Esophagus muscularis mucosa (tissue), 4 donors: ENCODE measurements at regions not wholly inside any gene's neighbourhood (a gene's known extent, or its start where the extent isn't known, plus 50 kb on each side); places are given as distances from the start of the nearest gene placed in this dataset.

Experiments
- DNase-seq: peaks from one replicate; pipeline ENCODE4 v3.0.0-alpha.2; 2017; ENCODE audit errors: extremely low spot score
- H3K27ac ChIP-seq, 4 donors: fragments of 200-600 bp; sonication (generic); replicated peaks in 1 of 4; 1 replicate in 3 of 4; 2 replicates in 1 of 4; pipeline ENCODE4 v1.5.1; 2016 to 2019; ENCODE audit warnings: mild to moderate bottlenecking in 1 of 4
- H3K27me3 ChIP-seq, 4 donors: fragments of 200-600 bp; sonication (generic); one replicate each; pipeline versions ENCODE4 v1.5.1 to v1.6.0; 2016 to 2019
- H3K36me3 ChIP-seq, 4 donors: fragments of 200-600 bp; sonication (generic); one replicate each; pipeline ENCODE4 v1.5.1; 2016 to 2019
- H3K4me1 ChIP-seq, 4 donors: fragments of 200-600 bp; sonication (generic); one replicate each; pipeline ENCODE4 v1.5.1; 2016 to 2019
- H3K4me3 ChIP-seq, 4 donors: fragments of 200-600 bp; sonication (generic); 1 replicate in 2 of 4; 2 replicates in 2 of 4; pipeline ENCODE4 v1.5.1; 2016 to 2019; ENCODE audit warnings: mild to moderate bottlenecking in 4 of 4, moderate library complexity in 1 of 4
- H3K9me3 ChIP-seq, 4 donors: fragments of 200-600 bp; sonication (generic); 1 replicate in 3 of 4; 2 replicates in 1 of 4; pipeline ENCODE4 v1.5.1; 2016 to 2019
- EP300 ChIP-seq: sonication (generic); formaldehyde crosslinking; IDR thresholded peaks from one replicate; pipeline ENCODE4 v1.6.1; 2017; ENCODE audit warnings: antibody characterized with exemption
- POLR2A ChIP-seq: fragments of 450-650 bp; IDR thresholded peaks from one replicate; pipeline ENCODE4 v1.6.1; 2017; ENCODE audit warnings: antibody characterized with exemption, moderate library complexity, mild to moderate bottlenecking, low read depth
- POLR2AphosphoS5 ChIP-seq, 2 donors: sonication (generic); formaldehyde crosslinking; IDR thresholded peaks; one replicate each; pipeline ENCODE4 v1.6.1; 2017; ENCODE audit warnings: antibody characterized with exemption in 2 of 2
- WGBS: methylation state at CpG from one replicate; pipeline ENCODE4 v1.1.5; 2018; 5-methylcytosine and 5-hydroxymethylcytosine counted together
- intact Hi-C: fragments of 100-400 bp; cut with DNase I; formaldehyde crosslinking; loops from one replicate; pipeline ENCODE4 v1.15.1; 2023
- TF ChIP-seq, protein P1 (sequence below), 3 experiments: fragments of 200-600 bp in 2 of 3; fragments of 450-650 bp in 1 of 3; sonication (generic) in 2 of 3; IDR thresholded peaks; one replicate each; pipeline ENCODE4 v1.5.1; 2017 to 2019; ENCODE audit warnings: antibody characterized with exemption in 3 of 3, mild to moderate bottlenecking in 2 of 3, moderate library complexity in 1 of 3

DNA sequence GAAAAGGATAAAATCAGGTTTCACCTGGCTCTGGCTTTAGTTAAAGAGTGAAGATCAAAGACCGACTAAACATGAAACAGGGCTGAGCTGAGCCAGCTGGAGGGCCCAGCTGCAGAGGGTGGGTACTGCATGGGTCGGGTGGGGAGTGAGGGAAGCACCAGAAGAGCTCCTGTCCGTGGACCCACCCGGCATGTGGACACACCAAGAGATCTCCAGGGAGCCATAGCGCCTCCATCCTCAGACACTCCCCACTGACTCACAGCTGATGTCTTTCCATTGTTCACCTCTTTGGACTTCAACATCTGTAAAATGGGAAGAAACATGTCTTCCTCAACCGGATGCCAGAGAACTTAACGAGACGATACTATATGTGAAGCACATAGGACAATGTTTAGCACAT is 178.3 kb upstream of the KLHL29 start:
- Histone ChIP-seq H3K36me3 (no peaks in the 10 kb centered on the region), H3K4me1 (peaks cover 0 to 6% (median 3%) of the 10 kb centered on the region in 4 donors), H3K27ac (no peak overlapping the region), H3K27me3 (no peaks in the 10 kb centered on the region), H3K9me3 (no peaks in the 10 kb centered on the region), H3K4me3 (no peak overlapping the region)
- TF ChIP-seq POLR2AphosphoS5 (IDR thresholded peaks at IDR 0.05): no peak
- TF ChIP-seq EP300: no peak
- TF ChIP-seq POLR2A: no peak
- TF ChIP-seq, protein P1, sequence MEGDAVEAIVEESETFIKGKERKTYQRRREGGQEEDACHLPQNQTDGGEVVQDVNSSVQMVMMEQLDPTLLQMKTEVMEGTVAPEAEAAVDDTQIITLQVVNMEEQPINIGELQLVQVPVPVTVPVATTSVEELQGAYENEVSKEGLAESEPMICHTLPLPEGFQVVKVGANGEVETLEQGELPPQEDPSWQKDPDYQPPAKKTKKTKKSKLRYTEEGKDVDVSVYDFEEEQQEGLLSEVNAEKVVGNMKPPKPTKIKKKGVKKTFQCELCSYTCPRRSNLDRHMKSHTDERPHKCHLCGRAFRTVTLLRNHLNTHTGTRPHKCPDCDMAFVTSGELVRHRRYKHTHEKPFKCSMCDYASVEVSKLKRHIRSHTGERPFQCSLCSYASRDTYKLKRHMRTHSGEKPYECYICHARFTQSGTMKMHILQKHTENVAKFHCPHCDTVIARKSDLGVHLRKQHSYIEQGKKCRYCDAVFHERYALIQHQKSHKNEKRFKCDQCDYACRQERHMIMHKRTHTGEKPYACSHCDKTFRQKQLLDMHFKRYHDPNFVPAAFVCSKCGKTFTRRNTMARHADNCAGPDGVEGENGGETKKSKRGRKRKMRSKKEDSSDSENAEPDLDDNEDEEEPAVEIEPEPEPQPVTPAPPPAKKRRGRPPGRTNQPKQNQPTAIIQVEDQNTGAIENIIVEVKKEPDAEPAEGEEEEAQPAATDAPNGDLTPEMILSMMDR (IDR thresholded peaks at IDR 0.05): no peak
- DNase-seq: no peak
- intact Hi-C loops: no loop called here
- WGBS: 79% methylated on average over 8 of the region's 8 CpGs

DNA sequence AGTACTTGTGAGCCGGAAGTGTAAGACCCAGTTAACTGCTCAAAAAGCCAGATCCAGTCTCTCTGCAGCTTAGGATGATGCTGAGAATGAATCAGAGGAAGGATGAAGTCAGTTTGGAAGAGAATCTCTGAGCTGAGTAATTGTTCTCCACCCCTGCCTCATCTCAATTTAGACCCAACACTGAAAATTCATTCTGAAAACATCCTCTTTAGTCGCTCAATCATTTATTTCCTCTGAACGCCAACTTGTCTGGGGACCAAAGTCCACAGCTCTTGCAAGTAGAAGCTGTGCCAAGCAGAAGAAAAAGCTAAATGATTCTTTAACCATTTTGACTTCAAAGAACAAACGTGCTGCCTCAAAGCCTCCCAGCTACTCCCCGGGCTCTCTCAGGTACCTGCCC is 177.1 kb upstream of the KLHL29 start:
- DNase-seq: no peak
- Histone ChIP-seq H3K9me3 (no peaks in the 10 kb centered on the region), H3K4me1 (peaks cover 0 to 6% (median 3%) of the 10 kb centered on the region in 4 donors), H3K4me3 (no peak overlapping the region), H3K27me3 (no peaks in the 10 kb centered on the region), H3K27ac (no peak overlapping the region), H3K36me3 (no peaks in the 10 kb centered on the region)
- intact Hi-C loops: no loop called here
- WGBS: 59% methylated on average over 5 of the region's 5 CpGs
- no peak for TF ChIP-seq POLR2AphosphoS5 (IDR thresholded peaks at IDR 0.05)
- TF ChIP-seq, protein P1 (IDR thresholded peaks at IDR 0.05): no peak
- no peak for TF ChIP-seq EP300
- TF ChIP-seq POLR2A: no peak

DNA sequence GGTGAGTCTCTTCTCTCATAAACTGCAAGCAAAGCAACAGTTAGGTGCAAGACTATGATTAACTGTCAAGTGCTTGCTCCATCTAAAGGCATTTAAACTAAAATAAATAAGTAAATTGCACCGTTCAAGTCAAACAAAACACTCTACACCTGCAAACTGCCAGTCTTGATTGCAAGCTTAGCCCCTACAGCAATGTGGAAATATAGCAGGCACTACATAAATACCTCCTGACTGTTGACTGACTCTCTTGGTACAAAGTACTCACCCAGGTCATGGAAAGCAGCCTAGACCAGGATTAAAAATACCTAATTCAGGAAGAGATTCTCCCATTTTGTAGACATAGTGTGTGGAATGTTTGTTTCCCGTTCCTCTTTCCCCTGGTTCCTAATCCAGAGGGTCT is 176.6 kb upstream of the KLHL29 start:
- no peaks in the 10 kb centered on the region for H3K9me3 ChIP-seq
- peaks cover 0 to 6% (median 3%) of the 10 kb centered on the region in 4 donors for H3K4me1 ChIP-seq
- no peaks in the 10 kb centered on the region for H3K36me3 ChIP-seq
- WGBS: 44% methylated on average over 2 of the region's 2 CpGs
- no peaks in the 10 kb centered on the region for H3K27me3 ChIP-seq
- DNase-seq: no peak
- TF ChIP-seq, protein P1 (IDR thresholded peaks at IDR 0.05): no peak
- no peak for TF ChIP-seq EP300
- intact Hi-C loops: no loop called here
- no peak overlapping the region for H3K27ac ChIP-seq
- no peak overlapping the region for H3K4me3 ChIP-seq

DNA sequence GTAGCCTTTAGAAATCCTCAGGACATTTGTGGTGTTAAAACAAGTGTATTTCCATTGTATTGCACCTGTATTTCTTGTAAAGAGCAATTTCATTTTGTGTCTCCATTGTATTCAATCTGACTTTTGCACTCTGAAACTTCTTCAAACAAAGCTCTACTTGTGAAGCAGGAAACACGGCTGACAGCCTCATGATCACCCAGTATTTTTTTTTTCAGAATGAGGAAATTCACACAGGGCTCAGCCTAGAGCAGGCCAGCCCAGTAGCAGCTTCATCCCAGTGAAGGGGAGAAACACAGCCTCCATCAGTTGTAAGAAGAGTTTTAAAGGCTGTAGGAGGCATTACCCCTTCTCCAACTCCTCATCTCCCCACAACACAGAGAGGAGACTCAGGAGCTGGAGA is 175.9 kb upstream of the KLHL29 start:
- Histone ChIP-seq H3K36me3 (no peaks in the 10 kb centered on the region), H3K9me3 (no peaks in the 10 kb centered on the region), H3K27ac (no peak overlapping the region), H3K27me3 (no peaks in the 10 kb centered on the region), H3K4me1 (peaks cover 0 to 6% (median 3%) of the 10 kb centered on the region in 4 donors), H3K4me3 (no peak overlapping the region)
- no peak for DNase-seq
- no peak for TF ChIP-seq EP300
- TF ChIP-seq POLR2AphosphoS5 (IDR thresholded peaks at IDR 0.05): no peak
- TF ChIP-seq, protein P1 (IDR thresholded peaks at IDR 0.05): no peak
- no peak for TF ChIP-seq POLR2A
- intact Hi-C loops: no loop called here
- WGBS: 0% methylated on average over 1 of the region's 1 CpG

DNA sequence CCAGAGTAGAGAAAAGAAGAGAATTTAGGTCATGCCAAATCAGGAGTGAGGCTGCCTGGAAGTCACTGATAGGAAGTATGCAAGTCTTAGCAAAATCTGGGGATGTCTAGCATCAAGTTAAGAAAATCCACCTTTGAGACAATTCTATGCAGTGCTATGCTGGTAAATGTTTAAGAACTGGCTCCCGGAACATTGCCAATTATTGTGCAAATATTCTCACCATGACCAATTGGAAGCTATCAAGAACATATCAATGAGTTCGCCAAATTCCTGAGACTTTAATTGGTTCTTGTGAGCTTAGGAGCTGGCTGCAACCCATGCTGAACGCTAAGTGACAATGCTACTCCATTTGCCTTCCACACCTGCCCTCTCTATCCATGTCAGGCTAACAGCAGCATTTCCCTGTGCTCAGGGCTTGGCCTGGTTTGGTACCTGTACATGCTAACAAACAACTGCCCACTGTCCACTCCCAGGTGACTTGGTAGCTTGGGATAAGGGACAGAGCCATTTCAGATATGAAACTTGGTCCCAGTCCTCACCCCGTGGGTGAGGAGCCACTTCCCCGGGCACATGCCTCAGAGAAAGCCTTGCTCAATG is 172.9 kb upstream of the KLHL29 start:
- no peak for DNase-seq
- Histone ChIP-seq H3K36me3 (no peaks in the 10 kb centered on the region), H3K27me3 (no peaks in the 10 kb centered on the region), H3K4me3 (no peak overlapping the region), H3K27ac (no peak overlapping the region), H3K4me1 (no peaks in the 10 kb centered on the region), H3K9me3 (peaks cover 0 to 6% (median 0%) of the 10 kb centered on the region in 4 donors)
- TF ChIP-seq EP300 (no peak), POLR2AphosphoS5 (IDR thresholded peaks at IDR 0.05) (no peak), POLR2A (no peak)
- TF ChIP-seq, protein P1 (IDR thresholded peaks at IDR 0.05): no peak
- intact Hi-C loops: no loop called here
- WGBS: 88% methylated on average over 5 of the region's 5 CpGs
